Coronary artery (tissue), 2 donors: ENCODE measurements at regions not wholly inside any gene's neighbourhood (a gene's known extent, or its start where the extent isn't known, plus 50 kb on each side); places are given as distances from the start of the nearest gene placed in this dataset.

Experiments
- DNase-seq: peaks from one replicate; pipeline ENCODE4 v3.0.0-alpha.2; 2017; ENCODE audit warnings: low spot score
- H3K27ac ChIP-seq, 2 donors: fragments of 200-600 bp; sonication (generic); one replicate each; pipeline ENCODE4 v1.5.1; 2016 to 2019
- H3K4me3 ChIP-seq: fragments of 200-600 bp; sonication (generic); 2 replicates; pipeline ENCODE4 v1.5.1; 2016; ENCODE audit warnings: mild to moderate bottlenecking, moderate library complexity
- CTCF ChIP-seq: fragments of 200-600 bp; sonication (generic); IDR thresholded peaks from one replicate; pipeline ENCODE4 v1.5.1; 2019; ENCODE audit warnings: antibody characterized with exemption

DNA sequence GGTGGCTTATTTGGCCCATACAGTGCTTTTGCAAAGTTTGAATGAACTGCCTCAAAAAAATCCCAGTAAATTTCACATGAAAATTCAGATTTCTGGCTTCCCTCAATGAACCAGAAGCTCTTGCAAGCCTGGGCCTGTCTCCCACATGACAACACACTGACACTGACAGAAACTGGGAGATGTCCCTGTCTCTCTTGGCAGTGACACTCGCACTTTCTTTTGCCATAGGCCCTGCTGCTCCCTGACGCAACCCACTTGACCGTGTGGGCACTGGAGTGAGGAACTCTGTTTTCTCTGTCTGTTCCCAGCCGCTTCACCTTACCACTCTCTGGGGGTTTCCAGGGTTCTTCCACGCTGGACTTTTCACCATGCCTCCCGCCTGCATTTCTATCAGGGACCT, 524.5 kb downstream of the SHQ1 start:
- no peak for DNase-seq
- TF ChIP-seq CTCF: no peak
- Histone ChIP-seq H3K27ac (no peak overlapping the region), H3K4me3 (no peak overlapping the region)

DNA sequence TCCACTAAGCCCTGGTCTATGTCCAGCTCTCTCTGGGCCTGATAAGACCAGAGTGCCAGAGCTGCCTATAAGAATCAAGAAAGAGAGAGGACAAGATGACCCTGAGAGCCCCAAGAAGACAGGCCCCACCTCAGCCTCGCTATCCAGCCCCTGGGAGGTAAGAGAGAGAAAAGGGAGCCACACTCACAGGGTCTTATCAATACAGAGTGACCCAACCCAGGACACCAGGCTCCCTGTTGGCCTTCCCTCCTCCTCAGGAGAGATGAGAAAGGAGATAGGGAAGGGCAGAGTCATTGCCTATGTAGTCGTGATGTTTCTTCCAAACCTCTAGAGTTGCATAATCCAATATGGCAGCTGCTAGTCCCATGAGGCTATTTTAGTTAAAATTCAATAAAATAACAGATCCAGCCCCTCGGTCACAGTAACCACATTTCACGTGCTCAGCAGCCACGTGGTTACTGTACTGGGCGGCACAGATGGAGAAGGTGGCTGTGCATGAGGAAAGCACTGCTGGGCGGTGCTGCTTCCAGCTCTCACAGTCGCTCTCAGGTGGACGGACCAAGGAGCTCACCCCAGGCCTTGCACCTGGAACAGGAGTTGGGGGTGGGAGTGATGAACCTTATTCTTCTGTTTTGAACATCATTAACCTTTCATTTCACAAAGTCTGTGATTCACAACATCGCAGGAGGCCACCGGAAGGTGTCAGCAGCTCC, 525.8 kb downstream of the SHQ1 start:
- TF ChIP-seq CTCF: no peak
- H3K27ac ChIP-seq: no peak overlapping the region
- no peak for DNase-seq
- no peak overlapping the region for H3K4me3 ChIP-seq

- TF ChIP-seq CTCF: no peak
- no peak overlapping the region for H3K27ac ChIP-seq
- no peak for DNase-seq
- H3K4me3 ChIP-seq: no peak overlapping the region
These were observed 527.3 kb downstream of the SHQ1 start for GRCh38 chr3:72320955-72321303.

DNA sequence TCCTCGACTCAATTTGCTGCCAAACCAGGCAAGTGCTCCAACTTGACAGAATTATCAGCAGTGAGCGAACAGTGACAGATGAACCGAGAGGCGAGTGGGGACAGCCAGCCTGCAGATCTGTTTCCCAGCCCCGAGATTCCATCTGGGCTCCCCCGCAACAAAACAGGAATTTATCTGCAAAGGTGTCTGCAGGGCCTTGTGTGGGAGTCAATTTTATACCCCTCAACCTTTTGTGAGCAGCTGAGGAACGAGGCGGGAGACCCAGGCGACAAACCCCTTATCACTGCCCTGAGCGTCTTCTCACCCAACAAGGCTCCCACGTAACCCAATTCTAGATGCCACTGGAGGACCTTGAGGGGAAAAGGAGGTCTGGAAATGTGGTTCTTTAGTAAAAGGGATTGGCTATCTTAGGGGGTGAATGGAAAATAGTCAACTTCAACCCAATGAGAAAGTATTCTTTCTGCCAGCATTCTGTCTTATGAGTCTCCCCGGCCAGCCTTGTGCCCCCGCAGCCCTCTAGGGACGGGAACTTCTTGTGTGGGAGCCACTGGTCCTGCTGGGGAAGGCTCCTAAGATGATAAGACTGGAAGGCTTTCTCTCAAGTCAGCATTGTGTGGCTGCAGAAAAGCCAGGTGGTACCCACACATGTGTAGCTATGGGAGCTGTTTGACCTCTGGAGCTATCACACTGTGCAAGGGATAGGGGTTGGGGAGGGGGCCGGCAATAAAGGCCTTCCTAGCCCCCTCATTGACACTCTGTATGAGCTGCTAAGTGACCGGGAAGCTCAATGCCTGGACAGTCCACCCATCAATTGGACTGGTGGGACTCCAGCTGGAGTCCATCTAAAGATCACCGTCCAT, 527.9 kb downstream of the SHQ1 start:
- no peak for TF ChIP-seq CTCF
- no peak overlapping the region for H3K27ac ChIP-seq

GRCh38 chr3:72319194-72320094, 528.8 kb downstream of the SHQ1 start:
- no peak for DNase-seq
- H3K27ac ChIP-seq: no peak overlapping the region
- no peak overlapping the region for H3K4me3 ChIP-seq

More for the DNA sequence above, 527.9 kb downstream of the SHQ1 start:
- DNase-seq: no peak
- no peak overlapping the region for H3K4me3 ChIP-seq

More at GRCh38 chr3:72319194-72320094, 528.8 kb downstream of the SHQ1 start:
- no peak for TF ChIP-seq CTCF
